GM03348 (cell line): ENCODE measurements at regions not wholly inside any gene's neighbourhood (a gene's known extent, or its start where the extent isn't known, plus 50 kb on each side); places are given as distances from the start of the nearest gene placed in this dataset.
"Not testable (repeated sequence)": the region's sequence is repeated elsewhere in the genome, so short reads cannot be mapped to it uniquely, and the experiment has no call there.

ENCODE experiments used
- DNase-seq: peaks from one replicate; pipeline ENCODE4 v3.0.0; 2012; ENCODE audit warnings: low spot score

- DNase-seq, result peak; percentile 42
Measured at GRCh38 chr9:78383130-78383529, 86.2 kb downstream of the PSAT1 start.

GRCh38 chr9:78386348-78386747 lies 89.4 kb downstream of the PSAT1 start:
- DNase-seq, result no peak

GRCh38 chr9:78386773-78387172 lies 89.8 kb downstream of the PSAT1 start:
- DNase-seq, result no peak

GRCh38 chr9:78393340-78393739 lies 96.4 kb downstream of the PSAT1 start:
- no peak for DNase-seq

- no peak for DNase-seq
Measured at GRCh38 chr9:78393932-78394331, 97.0 kb downstream of the PSAT1 start.

- DNase-seq, result no peak
Measured at GRCh38 chr9:78396087-78396486, 99.2 kb downstream of the PSAT1 start.

GRCh38 chr9:78397045-78397444 lies 100.1 kb downstream of the PSAT1 start:
- no peak for DNase-seq

GRCh38 chr9:78397454-78397853 lies 100.5 kb downstream of the PSAT1 start:
- no peak for DNase-seq

GRCh38 chr9:78399153-78399552 lies 102.2 kb downstream of the PSAT1 start:
- DNase-seq, result no peak

- DNase-seq, result no peak
Measured at GRCh38 chr9:78400496-78400895, 103.6 kb downstream of the PSAT1 start.

GRCh38 chr9:78405461-78405860 lies 108.5 kb downstream of the PSAT1 start:
- DNase-seq, result no peak

GRCh38 chr9:78406146-78406545 lies 109.2 kb downstream of the PSAT1 start:
- DNase-seq, result peak; percentile 23

- DNase-seq, result no peak
Measured at GRCh38 chr9:78406933-78407332, 110.0 kb downstream of the PSAT1 start.

- no peak for DNase-seq
Measured at GRCh38 chr9:78407636-78408312, 110.8 kb downstream of the PSAT1 start.

- DNase-seq, result no peak
Measured at GRCh38 chr9:78408388-78408787, 111.5 kb downstream of the PSAT1 start.

GRCh38 chr9:78409928-78410510 lies 113.1 kb downstream of the PSAT1 start:
- DNase-seq, result not testable (repeated sequence)

- no peak for DNase-seq
Measured at GRCh38 chr9:78422309-78422708, 125.4 kb downstream of the PSAT1 start.

GRCh38 chr9:78424299-78424698 lies 127.4 kb downstream of the PSAT1 start:
- DNase-seq, result no peak

- no peak for DNase-seq
Measured at GRCh38 chr9:78428640-78429039, 131.7 kb downstream of the PSAT1 start.

- DNase-seq, result no peak
Measured at GRCh38 chr9:78430387-78430786, 133.5 kb downstream of the PSAT1 start.

- DNase-seq, result not testable (repeated sequence)
Measured at GRCh38 chr9:78431039-78431438, 134.1 kb downstream of the PSAT1 start.

GRCh38 chr9:78436873-78437272 lies 139.9 kb downstream of the PSAT1 start:
- DNase-seq, result no peak

GRCh38 chr9:78437296-78437695 lies 140.4 kb downstream of the PSAT1 start:
- DNase-seq, result no peak

GRCh38 chr9:78437806-78438205 lies 140.9 kb downstream of the PSAT1 start:
- no peak for DNase-seq
